GM21381 (cell line): ENCODE measurements at regions not wholly inside any gene's neighbourhood (a gene's known extent, or its start where the extent isn't known, plus 50 kb on each side); places are given as distances from the start of the nearest gene placed in this dataset.

Experiments used
- ATAC-seq: cut with Tn5 transposase; IDR thresholded peaks from one replicate; pipeline ENCODE4 v1.9.1; 2021; ENCODE audit warnings: mild to moderate bottlenecking, moderate library complexity; ENCODE audit not compliant: unreplicated experiment

- no peak for ATAC-seq
Measured at GRCh38 chr3:14307656-14308302, 94.6 kb upstream of the SLC6A6 start.

DNA sequence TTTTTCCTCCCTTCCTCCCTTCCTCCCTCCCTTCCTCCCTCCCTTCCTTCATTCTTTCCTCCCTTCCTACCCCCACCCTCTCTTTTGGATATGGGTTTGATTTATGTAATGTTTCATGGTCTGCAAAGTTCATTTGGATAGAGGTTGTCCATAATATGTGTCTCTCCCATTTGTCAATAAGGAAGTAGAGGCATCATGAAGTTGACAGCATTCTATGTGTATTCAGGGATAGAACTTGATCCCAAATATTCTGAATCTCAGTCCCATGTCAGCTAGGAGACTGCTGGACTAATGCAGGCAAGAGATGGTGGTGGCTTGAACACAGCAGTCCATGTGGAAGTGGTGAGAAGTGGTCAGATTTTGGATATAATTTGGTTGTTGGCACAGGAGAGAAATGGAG lies 90.7 kb upstream of the SLC6A6 start:
- ATAC-seq: no peak

DNA sequence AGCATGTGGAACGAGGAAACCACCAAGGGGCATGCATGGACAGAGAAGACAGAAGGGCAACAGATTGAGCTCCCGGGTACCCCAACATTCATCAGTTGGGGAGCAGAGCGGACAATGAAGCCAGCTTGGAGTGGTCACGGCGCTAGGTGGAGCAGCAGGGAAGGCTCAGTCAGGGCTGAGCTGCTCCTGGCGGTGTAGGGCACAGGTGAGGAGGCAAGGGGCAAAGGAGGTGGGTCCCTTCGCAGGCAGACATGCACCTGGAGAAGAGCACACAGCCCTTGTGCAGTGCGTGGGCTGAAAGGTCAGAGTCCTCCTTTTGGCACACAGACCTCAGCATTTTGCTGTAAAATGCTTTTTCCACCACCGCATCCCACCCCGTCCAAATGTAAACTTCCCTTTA lies 90.0 kb upstream of the SLC6A6 start:
- ATAC-seq: no peak

GRCh38 chr3:14317057-14317553 lies 85.3 kb upstream of the SLC6A6 start:
- no peak for ATAC-seq

GRCh38 chr3:14318646-14319045 lies 83.8 kb upstream of the SLC6A6 start:
- ATAC-seq: no peak

- peak; percentile 89 for ATAC-seq
Measured at GRCh38 chr3:14319654-14320182, 82.7 kb upstream of the SLC6A6 start.

GRCh38 chr3:14320219-14320618 lies 82.2 kb upstream of the SLC6A6 start:
- no peak for ATAC-seq

DNA sequence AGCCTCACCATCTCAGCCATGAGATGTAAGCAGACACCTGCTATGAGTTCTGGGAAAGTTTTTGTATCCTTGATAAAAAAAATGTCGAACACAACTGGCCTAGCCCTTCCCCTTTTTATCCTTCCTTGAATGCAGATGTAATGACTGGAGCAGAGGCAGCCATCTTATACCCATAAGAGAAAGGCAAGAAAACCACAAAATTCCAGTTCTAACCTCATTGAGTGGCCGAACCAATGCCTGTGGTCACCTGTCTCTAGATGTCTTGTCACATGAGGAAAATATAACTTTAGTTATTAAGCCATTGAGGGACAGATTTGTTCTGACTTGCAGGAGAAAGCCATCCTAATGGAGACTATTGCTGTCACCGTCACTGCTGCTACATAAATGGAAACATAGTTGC lies 80.4 kb upstream of the SLC6A6 start:
- ATAC-seq: no peak

DNA sequence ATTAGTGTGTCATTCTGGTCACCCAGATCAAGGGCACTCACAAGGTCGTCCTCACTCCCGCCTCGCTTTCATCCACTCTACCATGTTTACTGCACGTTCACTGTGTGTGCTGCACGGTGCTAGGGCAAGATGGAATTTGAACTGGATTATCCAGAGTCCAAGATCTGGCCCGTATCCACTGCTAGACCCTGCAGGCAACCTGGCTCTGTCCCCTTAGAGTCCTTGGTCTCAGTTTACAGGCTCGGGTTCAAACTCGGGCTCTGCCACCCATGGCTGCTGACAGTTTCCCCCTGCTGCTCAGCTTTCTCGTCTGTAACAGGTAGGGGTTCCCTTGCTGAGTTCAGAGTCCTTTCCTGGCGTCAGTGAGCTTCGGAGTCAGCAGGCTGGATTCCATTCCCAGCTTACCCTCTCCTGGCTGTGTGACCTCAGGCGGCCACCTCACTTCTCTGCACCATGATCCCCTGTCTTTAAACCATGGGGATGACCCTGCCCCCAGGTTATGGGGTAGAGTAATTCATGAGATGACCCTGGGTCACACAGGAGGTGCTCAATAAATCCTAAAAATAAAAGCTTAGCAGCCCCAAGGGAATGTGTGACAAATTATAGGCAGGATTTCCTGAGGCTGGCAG lies 79.6 kb upstream of the SLC6A6 start:
- ATAC-seq: no peak

DNA sequence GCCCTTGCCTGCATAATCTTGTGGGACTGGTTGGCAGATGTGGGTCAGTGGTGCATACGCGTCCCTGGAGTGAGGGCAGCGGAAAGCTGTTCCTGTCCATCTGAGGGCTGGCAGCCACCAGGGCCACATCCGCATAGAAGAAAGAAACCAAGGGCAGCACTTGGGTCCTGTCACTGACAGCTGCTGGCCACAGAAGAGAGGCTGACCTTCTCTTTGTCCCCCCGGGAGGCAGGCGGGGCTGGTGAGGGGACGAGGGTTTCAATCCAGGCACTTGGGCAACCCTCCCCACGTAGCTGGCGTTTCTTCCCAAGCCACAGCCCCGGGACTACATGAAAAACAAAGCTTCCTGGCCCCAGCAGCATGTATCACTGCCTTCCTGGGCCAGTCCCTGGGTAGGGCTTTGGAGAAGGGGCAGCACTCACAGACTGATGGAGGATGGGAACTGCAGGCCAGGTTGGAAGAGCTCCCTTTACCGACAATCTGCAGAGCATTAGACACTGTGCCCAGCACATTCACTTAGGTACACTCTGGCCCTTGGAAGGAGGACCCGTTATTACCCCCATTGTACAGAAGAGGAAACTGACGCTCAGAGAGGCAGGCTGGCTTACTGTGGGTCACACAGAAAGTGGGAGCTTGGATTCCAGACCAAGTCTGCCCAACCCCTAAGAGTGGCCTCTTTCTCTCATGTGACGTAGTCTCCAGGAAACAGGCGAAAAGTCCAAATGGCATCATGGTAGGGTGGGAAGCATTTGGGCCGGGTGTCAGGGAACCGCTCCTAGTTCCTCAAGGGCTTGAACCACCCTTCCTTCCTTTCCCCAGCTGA lies 78.8 kb upstream of the SLC6A6 start:
- ATAC-seq: no peak

DNA sequence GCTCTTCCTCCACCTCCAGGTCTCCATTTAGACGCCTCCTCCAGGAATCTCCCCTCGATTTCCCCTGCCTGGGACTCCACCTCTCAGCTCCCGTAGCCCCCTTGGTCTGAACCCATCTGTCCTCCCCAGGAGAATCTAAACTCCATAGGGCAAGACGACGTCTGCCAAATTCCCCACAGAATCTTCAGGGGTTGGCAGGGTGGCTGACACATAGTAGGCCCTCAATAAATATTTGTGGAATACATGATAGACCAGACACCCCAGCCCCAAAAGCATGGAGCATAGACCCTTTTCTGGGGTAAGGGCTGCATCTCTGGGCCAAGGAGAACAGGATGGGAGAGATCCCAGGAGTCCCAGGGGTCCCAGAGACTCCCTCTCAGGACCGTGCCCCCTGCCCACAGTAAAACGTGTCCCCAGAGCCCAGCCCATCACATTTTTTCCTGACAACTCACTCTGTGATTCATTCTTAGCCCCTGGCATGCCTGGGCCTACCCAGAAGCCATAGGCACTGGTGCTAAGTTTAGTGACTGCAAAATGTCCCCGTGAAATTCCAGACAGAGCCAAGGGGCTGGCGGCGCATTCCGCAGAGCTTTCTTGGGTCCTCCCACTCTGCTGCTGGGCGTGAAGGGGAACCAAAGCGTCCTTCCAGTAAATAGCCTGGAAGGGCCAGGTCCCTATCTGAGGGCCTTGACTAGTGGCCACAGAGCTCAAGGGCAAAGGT lies 78.0 kb upstream of the SLC6A6 start:
- ATAC-seq: no peak

DNA sequence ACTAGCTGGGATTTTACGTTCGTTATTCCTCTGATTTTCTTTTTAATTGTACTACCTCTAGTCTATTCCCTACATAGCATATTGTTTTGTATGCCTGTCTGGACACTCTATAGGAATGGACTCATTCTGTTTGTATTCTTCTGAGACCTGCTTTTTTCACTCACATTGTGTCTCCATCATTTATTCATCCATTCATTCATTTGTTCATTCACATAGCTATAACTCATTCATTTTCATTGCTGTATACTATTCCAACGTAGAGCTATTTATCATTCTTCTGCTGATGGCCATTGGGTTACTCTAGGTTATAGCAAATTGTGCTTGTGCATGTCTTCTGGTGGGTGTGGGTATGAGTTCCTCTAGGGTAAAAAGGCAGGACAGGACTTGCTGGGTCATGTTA lies 74.0 kb upstream of the SLC6A6 start:
- ATAC-seq: no peak

- no peak for ATAC-seq
Measured at GRCh38 chr3:14329116-14329830, 73.1 kb upstream of the SLC6A6 start.

DNA sequence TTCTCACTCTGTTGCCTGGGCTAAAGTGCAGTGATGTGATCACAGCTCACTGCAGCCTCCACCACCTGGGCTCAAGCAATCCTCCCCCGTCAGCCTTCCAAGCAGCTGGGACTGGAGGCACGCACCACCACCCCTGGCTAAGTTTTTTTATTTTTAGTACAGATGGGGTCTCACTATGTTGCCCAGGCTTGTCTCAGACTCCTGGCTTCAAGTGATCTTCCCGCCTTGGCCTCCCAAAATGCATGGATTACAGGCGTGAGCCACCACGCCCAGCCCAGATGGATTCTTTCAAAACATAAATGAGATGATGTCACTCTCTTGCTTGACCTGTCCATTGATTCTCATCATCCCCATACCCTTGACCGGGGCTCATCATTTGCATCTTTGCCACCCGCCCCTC lies 72.6 kb upstream of the SLC6A6 start:
- no peak for ATAC-seq

GRCh38 chr3:14330508-14330907 lies 71.9 kb upstream of the SLC6A6 start:
- no peak for ATAC-seq

GRCh38 chr3:14331251-14331650 lies 71.2 kb upstream of the SLC6A6 start:
- ATAC-seq: no peak

DNA sequence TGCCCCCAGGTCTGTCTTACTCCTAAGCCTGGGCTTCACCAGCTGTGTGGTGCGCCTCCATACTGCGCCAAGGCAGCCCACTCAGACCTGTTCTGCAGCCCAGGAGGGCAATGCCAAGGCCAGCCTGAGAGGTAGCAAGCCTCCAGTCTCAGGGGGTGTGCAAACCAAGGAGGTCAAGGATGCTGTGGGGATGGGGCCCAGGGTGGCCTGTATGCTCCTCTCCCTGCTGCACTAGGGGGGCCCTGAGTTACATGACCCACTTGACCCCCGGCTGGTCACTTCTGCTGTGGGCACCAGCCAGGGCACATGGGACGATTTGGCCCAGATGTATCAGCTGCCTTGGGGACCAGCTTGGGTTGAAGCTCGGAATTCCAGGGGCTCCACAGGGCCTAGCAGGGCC lies 70.0 kb upstream of the SLC6A6 start:
- no peak for ATAC-seq

- no peak for ATAC-seq
Measured at GRCh38 chr3:14333215-14333614, 69.2 kb upstream of the SLC6A6 start.

DNA sequence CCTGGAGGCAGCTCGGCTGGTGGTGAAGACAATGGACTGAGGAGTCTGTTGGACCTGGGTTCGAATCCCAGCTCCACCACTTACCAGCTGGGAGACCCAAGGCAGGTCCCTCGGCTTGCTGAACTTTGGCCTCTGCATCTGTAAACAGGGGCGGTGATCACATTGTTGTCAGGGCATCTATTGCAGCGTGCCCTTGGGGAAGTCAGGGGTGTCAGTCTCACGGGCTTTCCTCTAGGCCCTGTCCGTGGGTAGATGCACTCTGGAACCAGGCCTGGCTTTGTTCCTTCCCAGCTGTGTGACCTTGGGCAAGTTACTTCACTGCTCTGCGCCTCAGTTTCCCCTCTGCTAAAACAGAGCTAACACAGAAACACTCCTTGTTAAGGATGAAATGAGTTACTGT lies 68.8 kb upstream of the SLC6A6 start:
- ATAC-seq: no peak

GRCh38 chr3:14334136-14334535 lies 68.3 kb upstream of the SLC6A6 start:
- no peak for ATAC-seq
